Common myeloid progenitor, CD34-positive (primary cell): ENCODE measurements at regions not wholly inside any gene's neighbourhood (a gene's known extent, or its start where the extent isn't known, plus 50 kb on each side); places are given as distances from the start of the nearest gene placed in this dataset.

Experiments used
- CTCF ChIA-PET: fragments of 350-600 bp; sonication (Branson Sonifier 250); formaldehyde crosslinking; loops from one replicate; lab custom pipeline; 2021; ENCODE audit warnings: antibody characterized with exemption; lab: Charles Lee
- POLR2A ChIA-PET: fragments of 350-600 bp; sonication (Branson Sonifier 250); formaldehyde crosslinking; loops from one replicate; lab custom pipeline; 2021; ENCODE audit warnings: antibody characterized with exemption; lab: Charles Lee
- DNase-seq, 3 donors: peaks; one replicate each; pipeline versions ENCODE4 v3.0.0 to v3.0.0-alpha.2; 2013
- H3K27ac ChIP-seq, 2 experiments: 1 replicate in 1 of 2; 2 replicates in 1 of 2; pipeline ENCODE4 v1.7.0; 2013; ENCODE audit warnings: inconsistent platforms in 2 of 2, low read length in 2 of 2, mild to moderate bottlenecking in 2 of 2, low read depth in 1 of 2, moderate library complexity in 1 of 2; ENCODE audit not compliant: severe bottlenecking in 2 of 2, insufficient read depth in 1 of 2, poor library complexity in 1 of 2
- H3K27me3 ChIP-seq, 5 experiments: replicated peaks in 2 of 5; 1 replicate in 3 of 5; 2 replicates in 2 of 5; pipeline versions ENCODE4 v1.6.1 to v1.7.0; 2013; ENCODE audit warnings: low read length in 4 of 5, mild to moderate bottlenecking in 2 of 5, moderate library complexity in 2 of 5, inconsistent platforms in 1 of 5; ENCODE audit not compliant: insufficient read depth in 5 of 5, control insufficient read depth in 4 of 5
- H3K36me3 ChIP-seq, 4 experiments: 1 replicate in 2 of 4; 2 replicates in 2 of 4; pipeline versions ENCODE4 v1.6.1 to v1.7.0; 2013; ENCODE audit warnings: low read length in 3 of 4, control low read depth in 1 of 4, mild to moderate bottlenecking in 1 of 4; ENCODE audit not compliant: control insufficient read depth in 4 of 4, insufficient read depth in 4 of 4
- H3K4me1 ChIP-seq, 4 experiments: 1 replicate in 3 of 4; 2 replicates in 1 of 4; pipeline versions ENCODE4 v1.6.1 to v1.7.1; 2013; ENCODE audit warnings: low read length in 3 of 4, mild to moderate bottlenecking in 3 of 4, control low read depth in 1 of 4, inconsistent platforms in 1 of 4, moderate library complexity in 1 of 4; ENCODE audit not compliant: control insufficient read depth in 4 of 4, insufficient read depth in 4 of 4; ENCODE audit errors: control extremely low read depth in 1 of 4
- H3K4me3 ChIP-seq, 7 experiments: 1 replicate in 4 of 7; 2 replicates in 3 of 7; pipeline versions ENCODE4 v1.5.1 to v1.7.0; 2013; ENCODE audit warnings: mild to moderate bottlenecking in 7 of 7, low read length in 6 of 7, moderate library complexity in 6 of 7, inconsistent platforms in 2 of 7, low read depth in 2 of 7, control low read depth in 1 of 7; ENCODE audit not compliant: insufficient read depth in 4 of 7, control insufficient read depth in 1 of 7; ENCODE audit errors: extremely low read depth in 1 of 7
- H3K9me3 ChIP-seq, 5 experiments: 1 replicate in 4 of 5; 2 replicates in 1 of 5; pipeline versions ENCODE4 v1.6.1 to v1.7.1; 2013; ENCODE audit warnings: low read length in 4 of 5, mild to moderate bottlenecking in 2 of 5, inconsistent platforms in 1 of 5, low read depth in 1 of 5, moderate library complexity in 1 of 5; ENCODE audit not compliant: control insufficient read depth in 4 of 5, insufficient read depth in 2 of 5; ENCODE audit errors: control extremely low read depth in 1 of 5
- WGBS: methylation state at CpG from one replicate; pipeline ENCODE4 v1.1.5; 2013; ENCODE audit not compliant: insufficient coverage; 5-methylcytosine and 5-hydroxymethylcytosine counted together

GRCh38 chr15:69953051-69953450, 144.7 kb downstream of the TLE3 start:
- no peak for DNase-seq
- Histone ChIP-seq H3K9me3 (no peaks in the 10 kb centered on the region), H3K36me3 (no peaks in the 10 kb centered on the region), H3K27ac (no peak overlapping the region), H3K4me3 (no peak overlapping the region), H3K27me3 (no peaks in the 10 kb centered on the region), H3K4me1 (peaks cover 0 to 5% (median 2%) of the 10 kb centered on the region in 4 experiments)
- CTCF ChIA-PET = no interaction called here
- 97% methylated on average over 4 of the region's 6 CpGs for WGBS
- POLR2A ChIA-PET = no interaction called here

- WGBS = 100% methylated on average over 2 of the region's 2 CpGs
- POLR2A ChIA-PET = no interaction called here
- H3K27me3 ChIP-seq = no peaks in the 10 kb centered on the region
- CTCF ChIA-PET = no interaction called here
- H3K4me3 ChIP-seq = no peak overlapping the region
- H3K9me3 ChIP-seq = no peaks in the 10 kb centered on the region
- peaks cover 0 to 5% (median 2%) of the 10 kb centered on the region in 4 experiments for H3K4me1 ChIP-seq
- no peak overlapping the region for H3K27ac ChIP-seq
- DNase-seq = no peak
- no peaks in the 10 kb centered on the region for H3K36me3 ChIP-seq
These were observed 143.9 kb downstream of the TLE3 start for GRCh38 chr15:69953816-69954215.

- Histone ChIP-seq H3K9me3 (no peaks in the 10 kb centered on the region), H3K27me3 (no peaks in the 10 kb centered on the region), H3K36me3 (no peaks in the 10 kb centered on the region), H3K4me3 (no peak overlapping the region), H3K27ac (no peak overlapping the region), H3K4me1 (peaks cover 0 to 2% (median under 1%) of the 10 kb centered on the region in 4 experiments)
- POLR2A ChIA-PET = no interaction called here
- 98% methylated on average over 5 of the region's 5 CpGs for WGBS
- no peak for DNase-seq
- CTCF ChIA-PET = no interaction called here
These were observed 143.1 kb downstream of the TLE3 start for GRCh38 chr15:69954666-69955065.

- DNase-seq = no peak
- Histone ChIP-seq H3K27me3 (no peaks in the 10 kb centered on the region), H3K9me3 (no peaks in the 10 kb centered on the region), H3K36me3 (no peaks in the 10 kb centered on the region), H3K4me1 (no peaks in the 10 kb centered on the region), H3K4me3 (no peak overlapping the region), H3K27ac (no peak overlapping the region)
- CTCF ChIA-PET = no interaction called here
- WGBS = 96% methylated on average over 7 of the region's 9 CpGs
- POLR2A ChIA-PET = no interaction called here
These were observed 142.3 kb downstream of the TLE3 start for GRCh38 chr15:69955240-69955894.

- Histone ChIP-seq H3K36me3 (no peaks in the 10 kb centered on the region), H3K4me1 (no peaks in the 10 kb centered on the region), H3K27ac (no peak overlapping the region), H3K27me3 (no peaks in the 10 kb centered on the region), H3K9me3 (no peaks in the 10 kb centered on the region), H3K4me3 (no peak overlapping the region)
- DNase-seq = peak in 1 of 3 donors; percentile 9
- POLR2A ChIA-PET = no interaction called here
- CTCF ChIA-PET = no interaction called here
- 90% methylated on average over 3 of the region's 5 CpGs for WGBS
These were observed 141.3 kb downstream of the TLE3 start for GRCh38 chr15:69956417-69956816.

GRCh38 chr15:69957175-69957574, 140.5 kb downstream of the TLE3 start:
- no peaks in the 10 kb centered on the region for H3K36me3 ChIP-seq
- no peak overlapping the region for H3K4me3 ChIP-seq
- no peak overlapping the region for H3K27ac ChIP-seq
- no peaks in the 10 kb centered on the region for H3K9me3 ChIP-seq
- DNase-seq = peak in 2 of 3 donors; percentile 24 to 27
- no peaks in the 10 kb centered on the region for H3K4me1 ChIP-seq
- H3K27me3 ChIP-seq = no peaks in the 10 kb centered on the region
- ChIA-PET POLR2A (no interaction called here), CTCF (no interaction called here)
- 95% methylated on average over 2 of the region's 4 CpGs for WGBS

- CTCF ChIA-PET = no interaction called here
- DNase-seq = peak in 2 of 3 donors; percentile 9 to 13
- H3K9me3 ChIP-seq = no peaks in the 10 kb centered on the region
These were observed 139.1 kb downstream of the TLE3 start for GRCh38 chr15:69958496-69959084.

More at GRCh38 chr15:69958496-69959084, 139.1 kb downstream of the TLE3 start:
- H3K27ac ChIP-seq = no peak overlapping the region
- H3K4me3 ChIP-seq = no peak overlapping the region
- POLR2A ChIA-PET = no interaction called here
- H3K36me3 ChIP-seq = no peaks in the 10 kb centered on the region
- H3K27me3 ChIP-seq = peaks cover 0 to 4% (median 0%) of the 10 kb centered on the region in 5 experiments
- WGBS = no CpG with 5 or more reads among the region's 3 CpGs
- no peaks in the 10 kb centered on the region for H3K4me1 ChIP-seq
